Fibroblast of the aortic adventitia (primary cell): ENCODE measurements at regions not wholly inside any gene's neighbourhood (a gene's known extent, or its start where the extent isn't known, plus 50 kb on each side); places are given as distances from the start of the nearest gene placed in this dataset.

ENCODE experiments used
- DNase-seq: peaks from one replicate; pipeline ENCODE4 v3.0.0-alpha.2; 2010; ENCODE audit warnings: low read depth
- H3K4me3 ChIP-seq: 2 replicates; pipeline ENCODE4 v1.5.1; 2011; ENCODE audit warnings: low read depth, mild to moderate bottlenecking, control low read depth, low read length, moderate library complexity
- TF ChIP-seq, protein P1 (sequence below): IDR thresholded peaks from 2 replicates; pipeline ENCODE4 v1.5.1; 2011; ENCODE audit warnings: mild to moderate bottlenecking, low read length, control low read depth, inconsistent platforms; ENCODE audit not compliant: insufficient read depth

DNA sequence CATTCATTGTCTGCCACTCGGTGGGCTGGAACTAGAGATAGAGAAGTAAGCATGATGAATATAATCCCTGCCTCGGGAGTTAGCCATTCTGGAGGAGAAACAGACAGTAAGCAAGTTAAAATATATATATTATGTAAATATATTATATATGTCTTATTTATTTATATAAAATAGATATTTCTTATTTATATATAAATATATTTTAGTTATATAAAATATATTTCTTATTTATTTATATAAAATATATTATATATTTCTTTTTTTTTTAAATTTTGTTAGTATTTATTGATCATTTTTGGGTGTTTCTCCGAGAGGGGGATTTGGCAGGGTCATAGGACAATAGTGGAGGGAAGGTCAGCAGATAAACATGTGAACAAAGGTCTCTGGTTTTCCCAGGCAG is 78.1 kb upstream of the TBX5 start:
- TF ChIP-seq, protein P1, sequence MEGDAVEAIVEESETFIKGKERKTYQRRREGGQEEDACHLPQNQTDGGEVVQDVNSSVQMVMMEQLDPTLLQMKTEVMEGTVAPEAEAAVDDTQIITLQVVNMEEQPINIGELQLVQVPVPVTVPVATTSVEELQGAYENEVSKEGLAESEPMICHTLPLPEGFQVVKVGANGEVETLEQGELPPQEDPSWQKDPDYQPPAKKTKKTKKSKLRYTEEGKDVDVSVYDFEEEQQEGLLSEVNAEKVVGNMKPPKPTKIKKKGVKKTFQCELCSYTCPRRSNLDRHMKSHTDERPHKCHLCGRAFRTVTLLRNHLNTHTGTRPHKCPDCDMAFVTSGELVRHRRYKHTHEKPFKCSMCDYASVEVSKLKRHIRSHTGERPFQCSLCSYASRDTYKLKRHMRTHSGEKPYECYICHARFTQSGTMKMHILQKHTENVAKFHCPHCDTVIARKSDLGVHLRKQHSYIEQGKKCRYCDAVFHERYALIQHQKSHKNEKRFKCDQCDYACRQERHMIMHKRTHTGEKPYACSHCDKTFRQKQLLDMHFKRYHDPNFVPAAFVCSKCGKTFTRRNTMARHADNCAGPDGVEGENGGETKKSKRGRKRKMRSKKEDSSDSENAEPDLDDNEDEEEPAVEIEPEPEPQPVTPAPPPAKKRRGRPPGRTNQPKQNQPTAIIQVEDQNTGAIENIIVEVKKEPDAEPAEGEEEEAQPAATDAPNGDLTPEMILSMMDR, result no peak
- no peak for DNase-seq
- H3K4me3 ChIP-seq, result no peak overlapping the region

DNA sequence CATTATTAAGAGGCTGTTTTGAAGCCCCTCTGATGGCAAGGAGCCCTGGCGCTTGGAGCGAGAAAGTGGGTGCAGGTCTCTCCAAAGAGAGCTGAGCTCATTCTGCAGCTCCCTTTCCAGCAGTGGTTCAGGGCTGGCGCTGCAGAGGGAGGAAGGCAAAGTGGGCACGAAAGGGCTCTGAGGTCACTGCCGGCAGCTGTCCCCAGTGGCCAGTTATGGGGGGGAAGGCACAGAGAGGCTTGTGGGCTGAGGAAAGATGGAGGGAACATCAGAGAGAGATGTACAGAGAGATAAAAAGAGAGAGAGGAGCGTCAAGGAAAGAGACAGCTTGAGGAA is 75.2 kb upstream of the TBX5 start:
- no peak for DNase-seq
- TF ChIP-seq, protein P1, result no peak
- H3K4me3 ChIP-seq, result no peak overlapping the region

DNA sequence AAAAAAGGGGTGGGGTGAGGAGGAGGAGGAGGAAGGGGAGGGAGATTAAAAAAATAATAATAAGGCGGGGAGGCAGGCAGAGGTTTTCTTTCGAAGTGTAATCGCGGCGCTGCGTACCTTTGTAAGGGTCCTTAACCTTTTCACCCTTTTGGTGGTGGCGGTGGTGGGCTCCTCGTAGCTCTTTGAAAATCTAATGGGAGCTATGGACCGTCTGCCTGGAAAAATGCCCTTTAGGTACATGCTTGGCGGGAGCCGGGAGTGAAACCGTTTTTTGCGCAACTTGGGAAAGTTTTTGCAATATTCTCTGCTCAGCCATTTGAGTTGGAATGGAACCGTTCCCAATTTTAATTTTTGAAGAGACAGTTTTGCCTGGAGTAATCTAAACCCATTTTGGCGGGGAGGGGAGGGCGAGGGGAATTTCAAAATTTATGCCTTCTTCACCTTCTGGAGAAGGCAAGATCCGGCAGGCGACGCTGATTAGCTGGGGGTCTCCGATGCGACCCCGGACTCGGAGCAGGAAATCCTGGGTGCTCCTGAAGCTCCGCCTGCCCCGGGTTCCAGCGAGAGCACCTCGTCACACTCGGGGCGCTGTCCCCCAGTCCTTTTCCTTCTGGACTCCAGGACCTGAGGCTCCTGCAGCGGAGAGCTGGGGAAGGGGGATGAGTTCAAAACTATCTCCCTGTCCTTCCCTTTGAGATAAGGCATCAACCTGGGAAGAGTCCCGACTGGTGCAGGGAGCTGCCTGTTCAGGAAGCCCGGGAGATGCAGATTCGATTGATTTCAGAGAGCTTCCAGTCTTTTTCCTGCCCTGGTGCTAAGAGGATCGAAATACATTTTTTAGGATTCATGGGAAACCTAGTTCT is 74.6 kb upstream of the TBX5 start:
- TF ChIP-seq, protein P1, result no peak
- H3K4me3 ChIP-seq, result peak overlapping the region; percentile 60
- peak; percentile 51 for DNase-seq

DNA sequence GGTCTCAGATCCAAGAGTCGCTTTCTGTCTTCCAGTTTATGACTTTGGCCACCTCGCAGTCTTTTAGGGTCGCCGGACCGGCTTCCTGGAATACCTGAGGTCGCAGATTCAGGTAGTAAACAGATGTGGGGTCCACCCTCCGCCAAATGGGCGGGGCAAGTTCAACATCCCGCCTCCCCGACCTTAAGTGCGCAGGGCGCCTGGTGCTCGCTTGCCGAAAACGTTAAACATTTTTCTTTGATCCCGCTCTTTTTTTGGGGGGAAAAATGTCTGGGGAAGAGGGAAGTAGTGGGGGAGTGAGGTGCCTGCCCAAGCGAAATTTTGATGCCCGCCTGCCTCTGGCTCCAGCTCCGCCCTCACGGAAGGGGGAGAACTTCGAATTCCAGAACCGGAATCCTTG is 73.9 kb upstream of the TBX5 start:
- peak overlapping the region; percentile 60 for H3K4me3 ChIP-seq
- DNase-seq, result no peak
- TF ChIP-seq, protein P1, result no peak

DNA sequence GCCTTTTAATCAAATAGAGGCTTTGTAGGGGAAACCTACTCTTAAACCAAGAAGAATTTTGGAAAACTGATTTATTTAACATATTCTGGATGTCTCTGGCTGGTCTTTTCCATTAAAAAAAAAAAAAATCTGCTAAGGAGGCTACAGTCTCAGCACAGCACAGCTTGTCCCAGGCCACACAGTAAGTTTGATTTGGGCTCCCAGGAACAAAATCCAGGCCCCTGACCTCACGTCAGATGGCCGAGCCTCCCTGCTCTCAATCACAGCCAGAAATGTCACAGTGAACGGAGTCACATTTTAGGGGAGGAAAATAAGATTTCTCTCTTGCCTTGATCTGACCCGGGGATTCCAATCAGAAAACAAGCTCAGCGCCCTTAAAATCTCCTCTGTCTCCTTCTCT is 72.9 kb upstream of the TBX5 start:
- TF ChIP-seq, protein P1, result no peak
- DNase-seq, result no peak
- H3K4me3 ChIP-seq, result no peak overlapping the region

DNA sequence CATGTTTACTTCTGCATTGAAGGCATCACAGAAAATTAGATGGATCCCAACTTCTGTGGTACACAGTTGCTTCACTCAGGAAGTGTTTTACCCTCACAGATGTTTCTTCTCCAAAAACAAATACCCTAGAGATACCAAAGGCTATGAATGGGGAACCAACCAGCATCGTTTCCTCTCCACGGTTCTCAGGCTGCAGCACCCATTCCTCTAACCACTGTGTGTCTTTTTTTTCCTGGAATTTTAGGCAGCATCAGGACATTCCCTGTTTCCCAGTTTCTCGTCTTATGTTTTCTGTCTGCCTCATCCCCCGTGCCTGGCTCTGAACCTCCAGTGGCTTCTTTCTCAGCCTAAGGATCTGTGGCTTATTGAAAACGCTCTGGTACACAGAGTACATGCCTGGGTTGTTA is 72.0 kb upstream of the TBX5 start:
- H3K4me3 ChIP-seq, result no peak overlapping the region
- DNase-seq, result no peak
- TF ChIP-seq, protein P1, result no peak

DNA sequence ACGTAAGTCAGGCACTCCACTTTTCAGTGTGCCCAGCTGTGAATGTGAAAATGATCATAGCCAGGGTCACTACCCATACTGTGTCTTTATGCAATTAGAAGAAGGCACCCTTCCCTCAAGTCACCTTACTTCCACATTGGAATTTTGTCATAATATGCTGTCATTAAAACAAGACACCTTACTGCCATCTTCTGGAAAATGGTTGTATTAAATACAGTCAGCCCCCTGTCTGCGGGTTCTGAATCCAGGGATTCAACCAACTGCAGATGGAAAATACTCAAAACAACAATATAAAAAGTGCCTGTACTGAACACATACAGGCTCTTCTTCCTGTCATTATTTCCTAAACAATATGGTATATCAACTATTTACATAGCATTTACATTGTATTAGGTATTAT is 70.2 kb upstream of the TBX5 start:
- DNase-seq, result peak; percentile 26
- H3K4me3 ChIP-seq, result no peak overlapping the region
- TF ChIP-seq, protein P1, result peak; percentile 31
